ENCODE measurements at regions not wholly inside any gene's neighbourhood (a gene's known extent, or its start where the extent isn't known, plus 50 kb on each side); places are given as distances from the start of the nearest gene placed in this dataset.

DNA sequence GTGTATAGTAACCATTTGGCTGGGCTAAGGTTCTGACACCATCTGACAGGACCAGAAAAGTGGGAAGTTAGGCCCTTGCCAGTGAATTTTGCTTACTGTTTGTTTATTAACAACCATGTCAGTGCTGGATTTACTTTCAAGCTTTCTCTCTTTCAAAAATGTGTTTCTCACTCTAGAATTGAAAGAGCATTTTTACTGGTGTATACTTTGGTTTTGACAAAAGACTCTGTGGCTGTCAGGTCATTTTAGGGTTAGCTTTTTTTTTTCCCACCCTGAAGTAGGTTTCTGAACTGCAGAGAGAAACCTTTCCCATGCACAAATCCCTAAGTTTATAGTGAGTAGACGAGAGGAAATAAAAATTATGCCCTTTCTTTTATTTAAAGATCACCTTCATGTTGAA, 230.0 kb upstream of the TBC1D5 start:
- TF ChIP-seq, protein P1, sequence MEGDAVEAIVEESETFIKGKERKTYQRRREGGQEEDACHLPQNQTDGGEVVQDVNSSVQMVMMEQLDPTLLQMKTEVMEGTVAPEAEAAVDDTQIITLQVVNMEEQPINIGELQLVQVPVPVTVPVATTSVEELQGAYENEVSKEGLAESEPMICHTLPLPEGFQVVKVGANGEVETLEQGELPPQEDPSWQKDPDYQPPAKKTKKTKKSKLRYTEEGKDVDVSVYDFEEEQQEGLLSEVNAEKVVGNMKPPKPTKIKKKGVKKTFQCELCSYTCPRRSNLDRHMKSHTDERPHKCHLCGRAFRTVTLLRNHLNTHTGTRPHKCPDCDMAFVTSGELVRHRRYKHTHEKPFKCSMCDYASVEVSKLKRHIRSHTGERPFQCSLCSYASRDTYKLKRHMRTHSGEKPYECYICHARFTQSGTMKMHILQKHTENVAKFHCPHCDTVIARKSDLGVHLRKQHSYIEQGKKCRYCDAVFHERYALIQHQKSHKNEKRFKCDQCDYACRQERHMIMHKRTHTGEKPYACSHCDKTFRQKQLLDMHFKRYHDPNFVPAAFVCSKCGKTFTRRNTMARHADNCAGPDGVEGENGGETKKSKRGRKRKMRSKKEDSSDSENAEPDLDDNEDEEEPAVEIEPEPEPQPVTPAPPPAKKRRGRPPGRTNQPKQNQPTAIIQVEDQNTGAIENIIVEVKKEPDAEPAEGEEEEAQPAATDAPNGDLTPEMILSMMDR (conservative IDR thresholded peaks at IDR 0.05; ENCODE audit: low read length): no peak
- no peak for TF ChIP-seq EZH2phosphoT487 (IDR thresholded peaks at IDR 0.05; ENCODE audit: borderline replicate concordance, low read depth, low read length)
